GM18907 (cell line): ENCODE measurements at regions not wholly inside any gene's neighbourhood (a gene's known extent, or its start where the extent isn't known, plus 50 kb on each side); places are given as distances from the start of the nearest gene placed in this dataset.

ENCODE experiments used
- ATAC-seq: cut with Tn5 transposase; IDR thresholded peaks from one replicate; pipeline ENCODE4 v1.9.1; 2021; ENCODE audit warnings: mild to moderate bottlenecking, moderate library complexity; ENCODE audit not compliant: unreplicated experiment

- no peak for ATAC-seq
Measured at GRCh38 chr9:107756091-107756490, 266.5 kb upstream of the KLF4 start.

- no peak for ATAC-seq
Measured at GRCh38 chr9:107755246-107755645, 265.7 kb upstream of the KLF4 start.

- peak; percentile 85 for ATAC-seq
Measured at GRCh38 chr9:107751567-107752210, 262.1 kb upstream of the KLF4 start.

GRCh38 chr9:107750741-107751566, 261.4 kb upstream of the KLF4 start:
- ATAC-seq, result no peak

- no peak for ATAC-seq
Measured at GRCh38 chr9:107749787-107750444, 260.3 kb upstream of the KLF4 start.

GRCh38 chr9:107744873-107745272, 255.3 kb upstream of the KLF4 start:
- no peak for ATAC-seq

- ATAC-seq, result no peak
Measured at GRCh38 chr9:107742531-107743309, 253.2 kb upstream of the KLF4 start.

- ATAC-seq, result no peak
Measured at GRCh38 chr9:107740088-107740980, 250.8 kb upstream of the KLF4 start.

GRCh38 chr9:107739601-107740082, 250.1 kb upstream of the KLF4 start:
- ATAC-seq, result no peak

- ATAC-seq, result no peak
Measured at GRCh38 chr9:107738789-107739188, 249.2 kb upstream of the KLF4 start.

GRCh38 chr9:107737987-107738743, 248.6 kb upstream of the KLF4 start:
- ATAC-seq, result no peak

GRCh38 chr9:107737610-107737986, 248.0 kb upstream of the KLF4 start:
- ATAC-seq, result no peak

- no peak for ATAC-seq
Measured at GRCh38 chr9:107735821-107736220, 246.3 kb upstream of the KLF4 start.

- no peak for ATAC-seq
Measured at GRCh38 chr9:107734256-107735013, 244.9 kb upstream of the KLF4 start.

- ATAC-seq, result no peak
Measured at GRCh38 chr9:107733523-107733894, 243.9 kb upstream of the KLF4 start.

- ATAC-seq, result no peak
Measured at GRCh38 chr9:107732781-107733522, 243.4 kb upstream of the KLF4 start.

GRCh38 chr9:107731115-107731762, 241.7 kb upstream of the KLF4 start:
- no peak for ATAC-seq
